NOMO-1 treated with dmso at 0.1 percent for 144 hours (cell line): ENCODE measurements at regions not wholly inside any gene's neighbourhood (a gene's known extent, or its start where the extent isn't known, plus 50 kb on each side); places are given as distances from the start of the nearest gene placed in this dataset.
"Not testable (repeated sequence)": the region's sequence is repeated elsewhere in the genome, so short reads cannot be mapped to it uniquely, and the experiment has no call there.

Source experiments
- DNase-seq: peaks from one replicate; lab custom pipeline; 2025; ENCODE audit not compliant: unreplicated experiment; lab: John Stamatoyannopoulos, UW

DNA sequence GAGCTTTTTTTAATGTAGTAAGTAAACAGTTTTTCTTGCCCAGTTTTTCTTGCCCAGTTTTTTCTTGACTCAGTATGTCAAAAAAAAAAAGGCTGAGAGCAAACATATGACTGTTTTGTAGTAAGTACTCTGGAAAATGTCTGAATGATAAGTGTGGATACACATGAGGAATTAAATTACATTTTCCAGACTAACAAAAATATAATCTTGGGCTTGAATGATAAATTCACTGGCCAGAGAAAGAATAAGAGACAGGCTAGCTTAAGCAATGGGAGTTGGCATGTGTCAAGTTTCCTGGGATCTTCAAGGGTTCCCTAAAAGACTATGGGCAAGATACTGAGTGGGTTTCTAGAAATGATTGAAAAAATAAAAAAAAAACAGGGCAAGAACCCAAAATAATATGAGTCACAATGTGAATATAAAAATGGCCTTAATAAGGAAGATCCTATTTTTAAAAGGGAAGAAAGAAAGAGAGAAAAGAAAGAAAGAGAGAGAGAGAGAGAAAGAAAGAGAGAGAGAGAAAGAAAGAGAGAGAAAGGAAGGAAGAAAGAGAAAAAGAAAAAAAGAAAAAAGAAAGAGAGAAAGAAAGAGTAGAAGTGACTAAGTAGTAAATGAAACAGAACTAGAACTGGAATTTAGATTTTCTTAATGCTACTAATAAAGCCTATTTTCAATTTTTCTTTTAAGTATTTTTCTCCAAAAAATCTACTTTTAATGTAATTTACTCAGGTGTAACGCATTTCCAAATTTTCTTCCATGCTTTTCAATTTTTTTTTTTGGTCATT is 60.2 kb downstream of the TFPI2 start:
- no peak for DNase-seq

DNA sequence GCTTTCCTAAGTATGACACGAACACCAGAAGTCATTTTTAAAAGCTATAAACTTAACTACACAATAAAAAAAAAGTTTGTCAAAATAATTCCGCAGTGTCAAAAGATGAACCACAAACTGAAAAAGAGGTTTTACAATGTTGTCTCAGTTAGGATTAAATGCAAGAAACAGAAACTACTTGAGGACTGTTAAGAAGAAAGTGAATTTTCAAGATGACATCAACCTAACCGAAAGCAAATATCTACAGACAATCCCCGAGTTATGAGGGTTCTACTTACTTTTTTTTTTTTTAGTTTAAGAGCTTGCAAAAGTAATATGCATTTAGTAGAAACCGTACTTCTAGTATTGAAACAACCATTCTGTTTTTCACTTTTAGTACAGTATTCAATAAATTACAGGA is 62.3 kb downstream of the TFPI2 start:
- DNase-seq = no peak

DNA sequence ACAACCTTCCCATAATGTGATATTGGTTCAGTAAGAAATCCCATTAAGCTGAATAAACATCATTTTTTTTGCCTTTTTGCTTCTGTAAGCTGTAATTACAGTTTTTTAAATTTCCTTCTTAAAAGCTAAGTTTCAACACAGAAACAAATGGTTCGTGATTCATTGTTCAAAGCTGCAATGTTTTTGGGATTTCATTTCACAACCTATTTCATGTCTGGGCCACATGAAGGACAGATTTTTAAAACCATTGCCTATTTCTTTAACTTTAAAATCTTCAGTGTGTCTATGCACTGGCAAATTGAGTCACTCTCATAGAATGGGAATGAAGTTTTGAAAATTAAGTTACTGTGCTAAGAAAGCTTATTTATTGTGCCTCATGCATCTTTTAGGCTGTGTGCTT is 66.9 kb downstream of the TFPI2 start:
- no peak for DNase-seq

DNA sequence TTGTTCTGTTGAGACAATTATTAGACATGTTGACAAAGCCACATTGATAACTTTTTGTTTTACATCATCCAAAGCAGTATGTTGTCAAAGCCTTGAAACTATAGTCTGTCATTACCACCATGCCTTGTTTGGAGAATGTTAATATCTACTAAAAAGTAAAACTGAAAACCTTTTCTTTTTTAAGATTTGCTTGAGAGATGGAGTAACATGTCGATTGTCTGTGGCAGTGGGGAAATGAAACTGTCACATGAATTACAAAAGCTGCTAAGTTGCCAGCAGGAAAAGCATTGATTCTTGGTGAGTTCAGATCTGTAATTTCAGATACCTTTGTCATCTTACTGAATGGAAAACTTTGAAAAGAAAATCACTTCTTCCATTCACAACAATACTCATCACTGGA is 69.1 kb downstream of the TFPI2 start:
- DNase-seq = no peak

DNA sequence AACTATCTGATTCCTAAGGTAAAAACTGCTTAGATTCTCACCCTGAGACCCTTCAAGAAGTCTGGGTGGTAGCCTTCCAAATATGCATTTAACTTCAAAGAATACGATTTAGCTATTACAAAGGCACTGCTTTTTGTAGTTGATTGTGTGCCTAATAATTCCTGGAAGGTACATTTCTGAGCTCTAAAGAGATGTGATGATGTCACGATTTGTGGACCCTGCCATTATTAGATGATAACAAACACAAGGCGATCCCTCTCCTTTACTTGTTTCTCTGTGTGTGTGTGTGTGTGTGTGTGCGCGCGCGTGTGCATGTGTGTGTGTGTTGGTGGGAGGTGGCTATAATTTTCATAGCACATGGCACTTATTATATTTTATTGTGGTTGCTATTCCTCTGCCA is 70.9 kb downstream of the TFPI2 start:
- no peak for DNase-seq

DNA sequence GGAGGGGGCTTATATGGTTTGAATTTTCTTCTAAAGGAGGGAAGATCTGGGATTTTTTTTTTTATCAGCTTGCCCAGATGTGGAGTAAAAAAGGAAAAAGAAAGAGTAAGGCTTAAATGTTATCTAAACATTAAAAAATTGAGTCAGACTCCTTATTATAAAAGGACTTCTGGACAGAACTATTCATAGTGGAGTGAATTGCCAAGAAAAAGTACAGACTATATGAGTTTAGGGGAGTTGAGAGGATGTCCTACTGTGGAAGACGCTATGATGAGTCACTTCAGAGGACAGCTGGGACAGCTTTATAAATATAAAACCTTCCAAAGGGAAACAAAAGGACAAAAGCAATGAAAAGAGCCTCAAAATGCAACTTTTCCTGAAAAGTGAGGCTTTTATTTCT is 73.0 kb downstream of the TFPI2 start:
- DNase-seq = no peak

DNA sequence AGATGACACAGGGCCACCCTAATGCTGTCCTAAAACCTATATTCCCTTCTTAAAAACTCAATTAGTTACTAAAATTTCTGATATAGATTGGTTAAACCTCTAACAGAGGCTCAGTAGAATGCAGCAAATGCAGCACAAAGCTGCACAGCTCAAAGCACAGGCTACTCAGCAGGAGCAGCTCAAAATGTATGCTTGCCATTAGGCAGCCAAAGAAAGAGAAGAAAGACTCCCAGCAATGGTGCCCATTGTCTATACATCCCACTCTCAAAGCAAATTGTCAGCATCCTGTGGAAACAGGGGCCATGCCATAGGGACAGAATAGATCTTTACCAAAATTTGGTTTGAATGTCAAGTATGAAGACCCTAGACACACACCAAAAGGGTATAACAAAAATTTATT is 73.5 kb downstream of the TFPI2 start:
- no peak for DNase-seq

DNA sequence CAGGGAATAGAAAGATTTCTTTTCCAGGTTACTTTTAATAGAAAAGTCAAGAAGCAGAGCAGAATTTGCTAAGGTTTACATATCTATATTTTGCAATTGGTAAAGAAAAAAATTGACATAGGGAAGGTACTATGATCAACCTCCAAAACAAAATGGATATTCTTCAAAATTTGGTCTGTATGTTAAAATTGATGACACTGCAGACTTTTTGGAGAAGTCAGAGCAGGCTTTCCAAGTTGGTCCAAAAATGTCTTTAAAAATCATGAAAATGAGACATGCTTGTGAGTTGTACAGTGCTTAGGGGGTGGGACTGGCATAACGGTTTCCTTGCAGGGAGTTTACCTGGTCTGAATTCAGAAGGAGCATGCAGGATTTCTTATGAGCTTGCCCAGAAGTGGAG is 77.0 kb downstream of the TFPI2 start:
- no peak for DNase-seq

DNA sequence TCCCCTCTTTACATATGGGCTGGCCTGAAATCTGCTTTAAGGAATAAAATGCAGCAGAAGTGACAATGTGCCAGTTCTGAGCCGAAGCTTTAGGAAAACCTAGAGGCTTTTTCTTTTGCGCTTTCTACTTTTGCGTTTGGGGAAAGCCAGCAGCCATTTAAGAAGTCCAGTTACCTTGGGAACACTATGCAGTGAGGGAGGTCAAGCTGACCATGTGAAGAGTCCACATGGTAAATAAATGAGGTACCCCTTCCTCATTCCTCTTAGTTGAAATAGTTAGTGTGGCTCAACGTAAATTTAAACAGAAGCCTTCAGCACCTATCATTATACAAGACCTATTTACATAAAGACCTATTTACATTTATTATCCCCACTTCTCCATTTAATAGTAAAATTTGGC is 78.5 kb downstream of the TFPI2 start:
- no peak for DNase-seq

DNA sequence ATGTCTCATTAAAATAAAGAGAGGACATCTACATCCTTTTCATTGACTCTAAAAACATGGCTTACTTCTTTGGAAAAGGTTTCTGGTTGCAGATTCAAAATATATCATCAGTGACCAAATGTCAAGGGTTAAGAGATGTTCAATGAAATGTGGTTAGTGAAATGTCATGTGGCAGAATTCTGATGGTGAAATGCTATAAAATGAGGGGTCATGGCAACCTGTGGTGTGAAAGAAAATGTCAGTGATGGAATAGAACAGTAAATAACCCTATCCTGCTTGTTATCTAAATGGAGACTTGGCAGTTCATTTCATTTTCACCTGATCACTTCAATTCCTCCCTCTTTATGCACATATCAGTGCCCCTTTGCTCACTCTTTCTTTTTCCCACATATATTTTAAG is 79.4 kb downstream of the TFPI2 start:
- no peak for DNase-seq

DNA sequence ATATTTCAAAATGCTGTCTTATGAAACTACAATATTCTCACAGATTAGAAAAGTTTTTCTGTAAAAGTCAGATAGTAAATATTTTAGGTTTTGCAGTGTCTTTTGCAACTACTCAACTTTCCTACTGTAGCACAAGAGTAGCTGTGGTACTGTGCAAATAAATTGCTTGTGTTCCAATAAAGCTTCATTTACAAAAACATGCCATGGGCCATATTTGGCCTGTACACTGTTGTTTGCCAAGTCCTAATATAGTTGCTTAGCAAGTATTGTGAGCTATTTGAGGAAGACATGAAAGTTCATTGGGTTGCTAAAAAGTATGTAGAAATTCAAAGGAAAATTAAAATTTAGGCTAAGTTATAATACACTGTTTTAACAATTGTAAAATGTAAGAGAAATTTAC is 80.0 kb downstream of the TFPI2 start:
- DNase-seq = no peak

DNA sequence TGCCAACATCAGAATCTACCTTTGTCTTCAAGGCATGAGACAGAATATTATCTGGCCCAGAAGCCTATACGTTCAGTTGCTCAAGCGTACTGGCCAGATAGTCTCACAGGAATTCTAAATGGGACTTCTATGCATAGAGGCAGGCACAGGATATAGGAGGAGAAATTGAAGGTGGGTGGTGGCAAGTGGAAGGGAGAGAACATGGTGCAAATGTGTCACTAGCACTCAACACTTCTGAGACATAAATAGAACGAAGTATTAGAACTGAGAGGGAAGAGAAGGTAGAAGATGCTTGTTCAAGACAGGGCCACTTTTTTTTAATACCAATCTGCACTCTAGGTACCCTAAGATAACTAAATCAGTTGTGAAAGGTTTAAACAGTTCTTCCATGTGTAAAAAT is 85.8 kb downstream of the TFPI2 start:
- DNase-seq = no peak

DNA sequence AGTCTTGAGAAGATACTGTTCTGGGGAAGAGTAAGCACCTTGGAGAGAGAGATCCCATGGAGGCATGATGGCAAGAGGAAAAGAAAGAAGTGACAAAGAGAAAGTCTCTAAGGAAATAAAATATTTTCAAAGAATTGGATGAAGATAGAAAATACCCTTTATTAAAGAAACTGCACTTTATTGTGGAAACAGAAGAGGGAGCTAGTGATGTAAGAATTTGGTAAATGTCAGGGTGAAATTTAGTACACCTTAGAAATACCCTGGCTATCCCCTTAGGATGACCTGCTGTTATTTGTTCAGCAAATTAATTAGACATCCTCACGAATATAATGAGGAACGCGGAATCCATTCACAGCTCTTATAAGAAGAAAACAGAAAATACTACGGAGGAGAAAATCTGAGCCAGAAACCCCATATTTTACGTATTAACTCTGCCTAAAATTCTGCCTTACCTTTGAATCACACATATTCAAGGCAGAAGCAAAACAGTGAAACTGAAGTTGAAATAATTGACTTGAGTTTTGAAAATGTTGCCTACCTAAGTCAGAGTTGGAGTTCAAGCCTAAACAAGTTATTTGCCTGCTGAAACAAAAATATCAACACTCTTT is 90.7 kb downstream of the TFPI2 start:
- peak; percentile 16 for DNase-seq

DNA sequence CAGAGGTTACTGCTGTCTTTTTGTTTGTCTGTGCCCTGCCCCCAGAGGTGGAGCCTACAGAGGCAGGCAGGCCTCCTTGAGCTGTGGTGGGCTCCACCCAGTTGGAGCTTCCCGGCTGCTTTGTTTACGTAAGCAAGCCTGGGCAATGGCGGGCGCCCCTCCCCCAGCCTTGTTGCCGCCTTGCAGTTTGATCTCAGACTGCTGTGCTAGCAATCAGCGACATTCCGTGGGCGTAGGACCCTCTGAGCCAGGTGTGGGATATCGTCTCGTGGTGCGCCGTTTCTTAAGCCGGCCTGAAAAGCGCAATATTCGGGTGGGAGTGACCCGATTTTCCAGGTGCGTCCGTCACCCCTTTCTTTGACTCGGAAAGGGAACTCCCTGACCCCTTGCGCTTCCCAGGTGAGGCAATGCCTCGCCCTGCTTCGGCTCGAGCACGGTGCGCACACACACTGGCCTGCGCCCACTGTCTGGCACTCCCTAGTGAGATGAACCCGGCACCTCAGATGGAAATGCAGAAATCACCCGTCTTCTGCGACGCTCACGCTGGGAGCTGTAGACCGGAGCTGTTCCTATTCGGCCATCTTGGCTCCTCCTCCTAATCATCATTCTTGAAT is 97.4 kb downstream of the TFPI2 start:
- DNase-seq = not testable (repeated sequence)

DNA sequence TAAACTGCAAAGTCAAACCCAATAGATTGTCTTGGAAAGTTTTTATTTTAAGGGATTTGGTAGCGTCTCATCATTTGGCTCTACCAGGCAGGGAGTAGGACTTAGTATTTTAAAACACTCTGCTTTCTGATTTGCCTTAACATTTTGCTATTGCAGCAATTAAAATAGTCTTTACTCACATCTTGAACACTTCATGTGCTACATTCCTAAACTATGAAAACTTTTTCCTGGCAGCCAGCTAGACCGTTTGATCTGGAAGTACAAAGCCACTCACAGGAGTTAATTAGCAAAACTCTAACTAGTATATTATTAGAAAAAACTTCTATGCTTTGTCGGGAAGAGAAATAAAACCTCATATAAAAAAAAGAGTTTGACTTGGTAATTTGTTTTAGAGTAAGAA is 111.4 kb downstream of the TFPI2 start:
- DNase-seq = no peak

DNA sequence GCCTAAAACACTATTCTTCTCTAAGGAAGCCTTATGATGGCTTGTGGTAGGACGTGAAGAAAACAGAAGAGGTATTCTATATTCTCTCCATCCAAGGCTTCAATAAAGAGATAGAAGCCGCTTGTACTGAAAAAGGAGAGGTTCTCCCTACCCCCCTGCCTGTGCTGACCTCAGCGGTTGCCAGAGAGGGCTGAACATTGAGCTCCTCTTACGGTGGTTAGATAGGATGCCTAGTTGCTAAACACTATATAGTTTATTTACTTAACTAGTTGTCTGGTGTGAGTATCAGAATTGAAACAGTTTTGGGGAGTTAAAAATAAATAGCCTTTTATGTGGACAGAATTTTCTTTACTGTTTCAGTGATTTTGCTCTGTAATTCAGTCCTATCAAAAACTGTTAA is 112.2 kb downstream of the TFPI2 start:
- no peak for DNase-seq

DNA sequence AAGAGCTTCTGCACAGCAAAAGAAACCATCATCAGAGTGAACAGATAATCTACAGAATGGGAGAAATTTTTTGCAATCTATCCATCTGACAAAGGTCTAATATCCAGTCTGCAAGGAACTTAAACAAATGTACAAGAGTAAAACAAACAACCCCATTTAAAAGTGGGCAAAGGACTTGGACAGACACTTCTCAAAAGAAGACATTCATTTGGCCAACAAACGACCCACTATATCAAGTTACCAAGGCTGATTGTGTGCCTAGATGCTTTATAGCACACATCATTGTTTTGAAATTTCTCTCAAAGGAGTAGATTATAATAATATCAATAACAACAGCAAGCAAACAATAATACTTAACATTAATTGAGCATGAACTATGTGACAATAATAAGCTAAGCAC is 117.1 kb downstream of the TFPI2 start:
- DNase-seq = no peak

DNA sequence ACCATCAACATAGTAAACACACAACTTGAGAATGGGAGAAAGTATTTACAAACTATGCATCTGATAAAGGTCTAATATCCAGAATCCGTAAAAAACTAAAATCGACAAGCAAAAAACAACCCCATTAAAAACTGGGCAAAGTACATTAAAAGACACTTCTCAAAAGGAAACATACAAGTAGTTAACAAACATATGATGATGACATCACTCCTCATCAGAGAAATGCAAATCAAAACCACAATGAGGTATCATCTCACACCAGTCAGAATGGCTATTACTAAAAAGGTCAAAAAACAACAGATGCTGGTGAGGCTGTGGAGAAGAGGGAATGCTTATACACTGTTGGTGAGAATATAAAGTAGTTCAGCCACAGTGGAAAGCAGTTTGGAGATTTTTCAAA is 125.1 kb downstream of the TFPI2 start:
- DNase-seq = no peak

DNA sequence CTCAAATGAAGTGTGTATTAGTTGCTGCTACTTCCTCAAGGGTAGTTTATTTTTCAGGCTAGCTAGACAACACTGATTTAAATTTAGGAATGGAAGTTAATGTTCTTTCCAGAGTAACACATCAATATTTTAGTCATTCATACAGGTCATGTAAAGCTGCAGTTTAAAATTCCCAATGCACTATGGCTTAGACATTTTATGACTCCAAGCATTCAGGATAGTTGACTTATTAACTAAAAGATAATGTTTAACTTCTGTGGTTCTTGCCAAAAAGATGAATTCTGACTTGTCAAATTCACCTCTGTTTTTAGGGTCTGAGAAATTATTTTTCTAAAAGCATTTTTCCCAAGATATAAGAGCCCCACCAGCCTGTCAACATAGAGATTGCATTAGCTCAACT is 131.9 kb downstream of the TFPI2 start:
- no peak for DNase-seq

DNA sequence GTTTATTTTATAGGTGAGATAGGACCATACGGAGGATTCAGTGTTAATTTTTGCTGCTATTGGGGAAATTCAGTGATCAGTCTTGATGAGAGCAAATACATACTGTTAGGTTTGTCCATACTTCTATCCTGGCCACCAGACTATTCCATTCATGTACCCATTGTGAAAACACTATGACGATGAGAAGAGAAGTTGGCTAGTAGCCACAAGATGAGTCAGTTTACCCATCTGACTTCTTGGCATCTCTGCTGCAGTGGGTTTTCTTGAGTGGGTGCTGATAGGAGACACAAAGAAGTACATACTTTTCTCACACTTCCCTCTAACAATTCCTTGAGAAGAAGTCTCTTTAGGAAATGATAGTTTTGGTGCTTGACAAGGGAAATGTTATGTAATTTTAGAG is 133.1 kb downstream of the TFPI2 start:
- DNase-seq = no peak

DNA sequence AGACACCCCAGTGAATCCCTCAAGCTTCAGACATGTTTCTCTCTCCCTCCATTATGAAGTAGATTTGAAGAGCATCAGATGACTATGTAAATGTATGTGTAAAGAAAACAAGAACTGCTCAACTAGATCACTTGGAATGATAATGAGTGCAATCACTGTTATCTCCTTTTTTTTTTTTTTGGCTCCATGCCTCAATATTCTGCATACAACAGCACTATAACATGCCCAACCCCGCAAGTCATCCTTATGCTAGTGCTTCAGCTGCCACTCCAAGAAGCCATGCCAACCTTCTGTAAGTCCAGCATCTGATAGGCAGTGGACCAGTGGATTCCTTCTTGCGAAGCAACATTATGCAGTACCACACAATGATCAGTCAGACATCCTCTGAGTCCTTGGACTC is 133.7 kb downstream of the TFPI2 start:
- DNase-seq = no peak

DNA sequence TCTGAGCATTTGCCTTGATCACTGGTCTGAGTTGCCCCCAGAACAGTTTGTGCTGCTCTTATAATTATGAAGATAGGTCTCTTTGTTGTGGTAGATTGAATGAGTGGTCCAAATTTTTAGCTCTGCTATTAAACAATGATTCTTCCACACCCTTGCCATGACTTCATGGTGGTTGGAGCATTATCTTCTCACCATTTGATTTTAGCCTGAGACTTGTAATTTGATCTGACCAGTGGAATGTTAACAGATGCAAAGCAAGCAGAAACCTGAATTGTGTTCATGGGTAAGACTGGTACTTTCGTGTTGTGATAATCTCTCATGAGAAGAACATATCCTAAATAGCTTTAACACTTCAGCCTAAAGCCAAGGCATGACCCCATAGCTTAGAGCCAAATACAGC is 139.1 kb downstream of the TFPI2 start:
- no peak for DNase-seq

DNA sequence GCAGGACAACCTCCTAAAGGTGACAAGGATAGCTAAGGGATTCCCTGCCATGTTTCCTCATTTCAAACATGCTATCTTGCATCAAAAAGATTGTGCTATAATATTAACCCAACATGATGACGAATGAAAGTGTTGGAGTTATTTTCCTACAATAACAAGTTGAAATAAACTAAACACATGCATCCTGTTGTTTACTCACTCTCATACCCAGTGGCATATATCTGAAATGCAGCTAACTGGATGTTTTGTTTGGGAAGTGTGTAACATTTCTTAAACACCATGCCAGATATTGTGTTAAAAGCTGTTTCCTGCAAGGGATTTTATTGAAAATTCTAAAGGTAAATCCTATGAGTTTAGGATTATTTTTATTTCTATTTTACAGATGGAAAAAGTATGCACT is 139.6 kb downstream of the TFPI2 start:
- DNase-seq = no peak
